NCI-H146 treated with DMSO at 0.1 percent for 48 hours (cell line): ENCODE measurements at regions not wholly inside any gene's neighbourhood (a gene's known extent, or its start where the extent isn't known, plus 50 kb on each side); places are given as distances from the start of the nearest gene placed in this dataset.
A peak's percentile ranks its signal among the peaks of the same experiment; 100 is the strongest.
"Not testable (repeated sequence)": the region's sequence is repeated elsewhere in the genome, so short reads cannot be mapped to it uniquely, and the experiment has no call there.

Source experiments
- DNase-seq: peaks from one replicate; lab custom pipeline; 2025; ENCODE audit not compliant: unreplicated experiment; lab: John Stamatoyannopoulos, UW

GRCh38 chr3:150135287-150135721 lies 164.6 kb upstream of the PFN2 start:
- DNase-seq = no peak

- DNase-seq = no peak
Measured at GRCh38 chr3:150133293-150133692, 162.6 kb upstream of the PFN2 start.

- DNase-seq = no peak
Measured at GRCh38 chr3:150132101-150132749, 161.5 kb upstream of the PFN2 start.

- no peak for DNase-seq
Measured at GRCh38 chr3:150131663-150132062, 161.0 kb upstream of the PFN2 start.

GRCh38 chr3:150130404-150131100 lies 159.9 kb upstream of the PFN2 start:
- peak; percentile 77 for DNase-seq

- no peak for DNase-seq
Measured at GRCh38 chr3:150129166-150129565, 158.5 kb upstream of the PFN2 start.

GRCh38 chr3:150128126-150128525 lies 157.4 kb upstream of the PFN2 start:
- DNase-seq = no peak

GRCh38 chr3:150127011-150127490 lies 156.4 kb upstream of the PFN2 start:
- DNase-seq = no peak

- DNase-seq = peak; percentile 91
Measured at GRCh38 chr3:150124142-150124541, 153.4 kb upstream of the PFN2 start.

- DNase-seq = not testable (repeated sequence)
Measured at GRCh38 chr3:150123249-150123648, 152.6 kb upstream of the PFN2 start.

- DNase-seq = no peak
Measured at GRCh38 chr3:150118219-150118618, 147.5 kb upstream of the PFN2 start.

GRCh38 chr3:150117076-150117475 lies 146.4 kb upstream of the PFN2 start:
- DNase-seq = no peak

GRCh38 chr3:150116196-150116595 lies 145.5 kb upstream of the PFN2 start:
- no peak for DNase-seq

- no peak for DNase-seq
Measured at GRCh38 chr3:150114873-150115540, 144.3 kb upstream of the PFN2 start.

GRCh38 chr3:150114273-150114672 lies 143.6 kb upstream of the PFN2 start:
- DNase-seq = no peak

GRCh38 chr3:150110097-150110496 lies 139.4 kb upstream of the PFN2 start:
- DNase-seq = peak; percentile 66

- no peak for DNase-seq
Measured at GRCh38 chr3:150107429-150108175, 136.9 kb upstream of the PFN2 start.

GRCh38 chr3:150106740-150107428 lies 136.2 kb upstream of the PFN2 start:
- DNase-seq = peak; percentile 77

GRCh38 chr3:150105886-150106612 lies 135.4 kb upstream of the PFN2 start:
- DNase-seq = no peak

GRCh38 chr3:150105025-150105424 lies 134.3 kb upstream of the PFN2 start:
- no peak for DNase-seq
